GM06990 (cell line): ENCODE measurements at regions not wholly inside any gene's neighbourhood (a gene's known extent, or its start where the extent isn't known, plus 50 kb on each side); places are given as distances from the start of the nearest gene placed in this dataset.

Source experiments
- DNase-seq: peaks from one replicate; pipeline ENCODE4 v3.0.0-alpha.2; 2011; ENCODE audit not compliant: insufficient read length; ENCODE audit errors: extremely low read depth
- H3K27me3 ChIP-seq: replicated peaks from 2 replicates; pipeline ENCODE4 v1.6.0; 2011; ENCODE audit warnings: low read length; ENCODE audit not compliant: control insufficient read depth, insufficient read depth
- H3K36me3 ChIP-seq: 2 replicates; pipeline ENCODE4 v1.5.1; 2011; ENCODE audit warnings: low read length; ENCODE audit not compliant: control insufficient read depth, insufficient read depth
- H3K4me3 ChIP-seq: replicated peaks from 2 replicates; pipeline ENCODE4 v1.5.1; 2011; ENCODE audit warnings: low read depth, mild to moderate bottlenecking, control low read depth, low read length
- TF ChIP-seq, protein P1 (sequence below): IDR thresholded peaks from 2 replicates; pipeline ENCODE4 v1.5.1; 2011; ENCODE audit warnings: low read length, control low read depth, mild to moderate bottlenecking, inconsistent platforms; ENCODE audit not compliant: insufficient read depth, poor library complexity, severe bottlenecking

DNA sequence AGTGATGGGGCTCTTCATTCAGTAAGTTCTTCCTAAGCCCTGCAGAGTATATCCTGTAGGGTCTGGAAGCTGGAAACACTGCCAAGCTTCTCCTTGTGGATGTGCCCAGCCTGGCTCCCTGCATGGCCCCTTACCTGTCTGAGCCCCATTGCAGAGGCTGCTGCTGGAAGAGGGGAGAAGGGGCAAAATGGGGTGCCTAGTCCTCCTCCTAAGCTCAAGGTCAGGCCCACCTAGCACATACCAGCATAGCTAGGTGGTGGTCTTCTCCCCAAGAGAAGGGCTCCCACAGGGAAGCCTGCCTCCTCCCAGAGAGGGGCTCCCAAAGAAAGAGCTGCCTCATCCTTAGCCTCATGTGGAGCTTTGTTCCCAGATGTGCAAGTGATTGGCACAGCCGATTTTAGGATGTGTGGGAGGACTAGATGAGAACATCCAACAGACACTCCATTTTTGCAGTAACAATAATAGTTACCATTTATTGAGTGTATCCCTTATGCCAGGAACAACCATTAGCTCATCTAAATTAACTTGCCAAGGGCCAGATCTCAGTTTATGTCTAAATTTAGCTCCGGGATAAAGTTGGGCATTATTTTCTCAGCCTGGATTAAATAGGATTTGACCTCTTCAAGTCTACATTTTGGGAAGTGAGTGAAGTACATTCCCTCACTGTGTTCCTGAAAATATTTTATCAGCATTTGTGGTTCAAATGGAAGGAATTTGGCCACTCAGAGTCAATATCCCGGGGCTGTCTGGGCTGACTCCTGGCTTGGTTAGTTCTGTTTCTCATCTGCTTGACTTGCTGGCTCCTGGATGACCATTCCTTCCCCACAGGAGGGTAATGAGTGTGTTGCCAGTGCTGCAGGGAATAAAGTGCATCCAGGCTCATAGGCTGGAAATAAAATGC is 291.1 kb upstream of the ROPN1 start:
- no peak for DNase-seq
- Histone ChIP-seq H3K27me3 (peaks cover 2% of the 10 kb centered on the region), H3K36me3 (no peaks in the 10 kb centered on the region), H3K4me3 (no peak overlapping the region)
- TF ChIP-seq, protein P1, sequence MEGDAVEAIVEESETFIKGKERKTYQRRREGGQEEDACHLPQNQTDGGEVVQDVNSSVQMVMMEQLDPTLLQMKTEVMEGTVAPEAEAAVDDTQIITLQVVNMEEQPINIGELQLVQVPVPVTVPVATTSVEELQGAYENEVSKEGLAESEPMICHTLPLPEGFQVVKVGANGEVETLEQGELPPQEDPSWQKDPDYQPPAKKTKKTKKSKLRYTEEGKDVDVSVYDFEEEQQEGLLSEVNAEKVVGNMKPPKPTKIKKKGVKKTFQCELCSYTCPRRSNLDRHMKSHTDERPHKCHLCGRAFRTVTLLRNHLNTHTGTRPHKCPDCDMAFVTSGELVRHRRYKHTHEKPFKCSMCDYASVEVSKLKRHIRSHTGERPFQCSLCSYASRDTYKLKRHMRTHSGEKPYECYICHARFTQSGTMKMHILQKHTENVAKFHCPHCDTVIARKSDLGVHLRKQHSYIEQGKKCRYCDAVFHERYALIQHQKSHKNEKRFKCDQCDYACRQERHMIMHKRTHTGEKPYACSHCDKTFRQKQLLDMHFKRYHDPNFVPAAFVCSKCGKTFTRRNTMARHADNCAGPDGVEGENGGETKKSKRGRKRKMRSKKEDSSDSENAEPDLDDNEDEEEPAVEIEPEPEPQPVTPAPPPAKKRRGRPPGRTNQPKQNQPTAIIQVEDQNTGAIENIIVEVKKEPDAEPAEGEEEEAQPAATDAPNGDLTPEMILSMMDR: no peak

DNA sequence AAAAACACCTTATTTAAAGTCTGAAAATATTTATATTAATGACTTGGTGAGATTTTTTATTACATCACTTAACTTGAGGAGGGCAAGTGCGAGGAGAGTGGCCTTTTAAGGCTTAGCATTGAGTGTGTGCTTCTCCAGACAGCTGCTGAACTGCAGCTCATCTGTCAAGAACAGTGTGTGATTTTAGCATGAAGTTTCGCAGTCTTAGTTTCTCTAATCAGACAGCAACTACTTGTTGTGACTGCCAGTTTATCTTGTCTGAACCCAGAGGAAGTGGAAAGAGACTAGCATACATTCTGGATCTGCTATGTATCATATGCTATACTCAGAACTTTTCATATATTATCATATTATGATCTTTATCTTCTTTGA is 291.7 kb upstream of the ROPN1 start:
- Histone ChIP-seq H3K4me3 (no peak overlapping the region), H3K27me3 (peaks cover 2% of the 10 kb centered on the region), H3K36me3 (no peaks in the 10 kb centered on the region)
- TF ChIP-seq, protein P1: no peak
- no peak for DNase-seq

DNA sequence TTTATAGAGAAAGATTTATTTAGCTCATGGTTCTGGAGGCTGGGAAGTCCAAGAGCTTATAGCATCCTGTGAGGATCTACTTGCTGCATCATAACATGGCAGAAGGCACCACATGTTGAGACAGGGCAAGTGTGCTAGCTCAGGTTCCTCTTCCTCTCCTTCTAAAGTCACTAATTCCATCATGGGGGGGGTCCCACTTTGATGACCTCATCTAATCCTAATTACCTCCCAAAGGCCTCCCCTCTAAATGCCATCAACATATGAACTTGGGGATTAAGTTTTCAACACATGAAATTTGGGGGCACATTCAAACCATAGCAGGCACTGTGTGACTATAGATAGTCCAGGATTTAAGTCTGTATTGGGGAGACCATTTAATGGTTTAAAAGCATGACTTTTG is 297.1 kb upstream of the ROPN1 start:
- Histone ChIP-seq H3K4me3 (no peak overlapping the region), H3K27me3 (peaks cover 1% of the 10 kb centered on the region), H3K36me3 (no peaks in the 10 kb centered on the region)
- DNase-seq: no peak
- TF ChIP-seq, protein P1: no peak

DNA sequence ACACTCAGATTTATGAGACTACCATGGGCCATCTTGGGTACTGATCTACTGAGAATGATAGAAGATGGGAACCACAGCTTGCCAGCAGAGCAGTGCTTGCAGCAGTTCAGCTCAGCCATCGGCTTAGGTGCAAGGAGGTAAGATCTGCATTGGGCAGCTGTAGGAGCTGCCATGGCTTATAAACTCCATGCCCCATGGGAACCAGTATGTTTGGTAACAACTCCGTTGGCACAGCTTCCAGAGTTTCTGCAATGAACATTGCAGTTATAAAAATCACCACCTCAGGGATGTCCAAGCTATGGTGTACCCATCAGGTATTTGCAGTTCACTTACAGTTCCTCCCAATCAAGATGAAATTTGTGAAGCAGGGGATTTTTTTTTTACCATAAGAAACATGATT is 299.1 kb upstream of the ROPN1 start:
- H3K36me3 ChIP-seq: no peaks in the 10 kb centered on the region
- no peak overlapping the region for H3K4me3 ChIP-seq
- no peak for DNase-seq
- peaks cover 1% of the 10 kb centered on the region for H3K27me3 ChIP-seq
- TF ChIP-seq, protein P1: no peak

DNA sequence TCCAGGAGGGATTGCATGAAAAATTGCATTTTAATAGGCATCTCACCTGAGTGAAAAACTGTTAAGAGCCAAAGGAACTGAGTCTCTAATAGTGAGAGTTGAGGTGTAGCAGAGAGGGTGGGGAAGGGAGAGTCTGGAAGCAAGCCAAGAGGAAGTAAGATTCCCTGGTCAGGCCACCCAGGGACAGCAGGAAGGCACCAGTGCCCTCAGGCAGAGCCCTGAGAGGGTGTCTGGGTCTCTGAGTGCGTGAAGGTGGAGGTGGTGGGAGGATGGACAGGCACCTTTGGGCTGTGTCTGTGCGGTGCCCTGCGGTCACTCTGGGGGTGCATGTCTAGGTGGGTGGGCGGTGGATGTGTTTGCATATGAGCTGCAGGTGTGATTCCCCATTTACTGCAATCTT is 300.4 kb upstream of the ROPN1 start:
- Histone ChIP-seq H3K4me3 (no peak overlapping the region), H3K27me3 (peaks cover 4% of the 10 kb centered on the region), H3K36me3 (no peaks in the 10 kb centered on the region)
- DNase-seq: no peak
- TF ChIP-seq, protein P1: no peak

DNA sequence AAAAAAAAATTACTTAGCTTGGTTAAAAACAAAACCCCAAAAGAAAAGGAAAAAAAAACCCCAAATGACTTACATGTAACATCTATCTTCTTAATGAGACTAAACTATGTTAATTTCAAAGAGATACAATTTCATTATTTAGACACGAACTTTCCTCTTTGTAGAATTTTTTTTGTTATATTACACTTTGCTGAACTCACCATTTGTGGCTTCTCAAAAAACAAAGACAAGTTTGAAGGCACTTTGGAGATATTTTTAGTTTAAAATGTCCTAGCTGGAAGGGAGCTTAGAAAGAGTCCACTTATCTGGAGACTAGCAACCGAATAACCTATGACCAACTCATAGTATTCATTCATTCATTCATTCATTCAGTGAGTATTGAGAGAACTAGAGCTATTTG is 301.7 kb upstream of the ROPN1 start:
- Histone ChIP-seq H3K4me3 (no peak overlapping the region), H3K36me3 (no peaks in the 10 kb centered on the region), H3K27me3 (peaks cover 4% of the 10 kb centered on the region)
- no peak for DNase-seq
- TF ChIP-seq, protein P1: no peak
